GM21723 (cell line): ENCODE measurements at regions not wholly inside any gene's neighbourhood (a gene's known extent, or its start where the extent isn't known, plus 50 kb on each side); places are given as distances from the start of the nearest gene placed in this dataset.
"Not testable (repeated sequence)": the region's sequence is repeated elsewhere in the genome, so short reads cannot be mapped to it uniquely, and the experiment has no call there.

Experiments used
- ATAC-seq: cut with Tn5 transposase; IDR thresholded peaks from one replicate; pipeline ENCODE4 v1.9.1; 2021; ENCODE audit warnings: mild to moderate bottlenecking, moderate library complexity; ENCODE audit not compliant: unreplicated experiment

GRCh38 chr5:115469904-115470516 is 74.6 kb downstream of the FEM1C start:
- ATAC-seq: no peak

- no peak for ATAC-seq
Measured at GRCh38 chr5:115467628-115468027, 76.9 kb downstream of the FEM1C start.

- no peak for ATAC-seq
Measured at GRCh38 chr5:115465431-115465830, 79.1 kb downstream of the FEM1C start.

GRCh38 chr5:115463983-115464382 is 80.6 kb downstream of the FEM1C start:
- ATAC-seq: no peak

GRCh38 chr5:115461506-115462290 is 82.9 kb downstream of the FEM1C start:
- no peak for ATAC-seq

GRCh38 chr5:115461093-115461492 is 83.5 kb downstream of the FEM1C start:
- ATAC-seq: no peak

- peak; percentile 62 for ATAC-seq
Measured at GRCh38 chr5:115460472-115460871, 84.1 kb downstream of the FEM1C start.

- no peak for ATAC-seq
Measured at GRCh38 chr5:115459855-115460341, 84.7 kb downstream of the FEM1C start.

GRCh38 chr5:115458416-115458815 is 86.2 kb downstream of the FEM1C start:
- no peak for ATAC-seq

- ATAC-seq: no peak
Measured at GRCh38 chr5:115458003-115458409, 86.6 kb downstream of the FEM1C start.

- ATAC-seq: no peak
Measured at GRCh38 chr5:115457571-115457970, 87.0 kb downstream of the FEM1C start.

- no peak for ATAC-seq
Measured at GRCh38 chr5:115456539-115457040, 88.0 kb downstream of the FEM1C start.

- ATAC-seq: no peak
Measured at GRCh38 chr5:115456056-115456455, 88.5 kb downstream of the FEM1C start.

- ATAC-seq: no peak
Measured at GRCh38 chr5:115455301-115455707, 89.3 kb downstream of the FEM1C start.

- ATAC-seq: no peak
Measured at GRCh38 chr5:115453391-115454095, 91.0 kb downstream of the FEM1C start.

GRCh38 chr5:115452536-115453235 is 91.9 kb downstream of the FEM1C start:
- no peak for ATAC-seq

GRCh38 chr5:115452083-115452482 is 92.5 kb downstream of the FEM1C start:
- no peak for ATAC-seq

- peak; percentile 77 for ATAC-seq
Measured at GRCh38 chr5:115450741-115451140, 93.8 kb downstream of the FEM1C start.

- not testable (repeated sequence) for ATAC-seq
Measured at GRCh38 chr5:115448630-115449029, 95.9 kb downstream of the FEM1C start.

GRCh38 chr5:115440782-115441451 is 103.7 kb downstream of the FEM1C start:
- no peak for ATAC-seq
